HL-60 (cell line): ENCODE measurements at regions not wholly inside any gene's neighbourhood (a gene's known extent, or its start where the extent isn't known, plus 50 kb on each side); places are given as distances from the start of the nearest gene placed in this dataset.
A peak's percentile ranks its signal among the peaks of the same experiment; 100 is the strongest.

Source experiments
- GABPA ChIP-seq: IDR thresholded peaks from 2 replicates; pipeline ENCODE4 v1.6.1; 2012; ENCODE audit warnings: low read depth
- SPI1 ChIP-seq: IDR thresholded peaks from 2 replicates; pipeline ENCODE4 v1.6.1; 2012; ENCODE audit warnings: low read depth, mild to moderate bottlenecking, borderline replicate concordance
- TF ChIP-seq, protein P1 (sequence below): IDR thresholded peaks from one replicate; pipeline ENCODE4 v1.5.1; 2011; ENCODE audit warnings: low read length, control low read depth, inconsistent platforms; ENCODE audit not compliant: insufficient read depth

DNA sequence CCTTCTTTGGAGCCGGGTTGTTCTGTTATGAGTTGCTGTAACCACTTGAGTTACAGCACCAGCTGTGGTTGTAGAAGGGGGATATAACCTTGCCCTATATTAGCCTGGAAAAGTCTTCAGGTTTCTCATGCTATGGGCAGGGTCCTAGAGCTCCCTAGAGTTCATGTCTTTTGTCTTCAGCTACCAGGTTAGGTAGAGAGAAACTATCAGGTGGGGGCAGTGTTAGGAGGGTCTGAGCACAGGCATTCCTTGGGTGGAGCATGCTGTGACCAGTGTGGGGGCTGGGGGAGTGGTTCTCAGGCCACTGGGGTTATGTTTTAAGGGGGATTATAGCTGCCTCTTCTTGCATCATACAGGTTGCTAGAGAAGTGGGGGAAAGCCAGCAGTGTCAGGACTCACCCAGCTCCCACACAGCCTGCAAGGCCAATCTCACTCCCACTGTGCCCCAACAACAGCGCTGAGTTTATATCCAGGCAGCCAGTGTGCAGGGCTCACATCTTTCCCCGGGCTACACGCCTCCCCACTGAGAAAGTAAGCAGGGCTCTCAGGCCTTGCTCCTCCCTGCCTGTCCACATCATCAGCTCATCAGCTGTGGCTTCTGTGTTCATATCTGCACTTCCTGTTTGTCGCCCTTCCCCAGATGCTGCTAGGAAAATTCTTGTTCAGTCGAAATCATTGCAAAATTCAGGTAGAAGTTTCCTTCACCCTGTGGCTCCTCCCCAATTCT, 133.8 kb upstream of the NRXN1 start:
- TF ChIP-seq, protein P1, sequence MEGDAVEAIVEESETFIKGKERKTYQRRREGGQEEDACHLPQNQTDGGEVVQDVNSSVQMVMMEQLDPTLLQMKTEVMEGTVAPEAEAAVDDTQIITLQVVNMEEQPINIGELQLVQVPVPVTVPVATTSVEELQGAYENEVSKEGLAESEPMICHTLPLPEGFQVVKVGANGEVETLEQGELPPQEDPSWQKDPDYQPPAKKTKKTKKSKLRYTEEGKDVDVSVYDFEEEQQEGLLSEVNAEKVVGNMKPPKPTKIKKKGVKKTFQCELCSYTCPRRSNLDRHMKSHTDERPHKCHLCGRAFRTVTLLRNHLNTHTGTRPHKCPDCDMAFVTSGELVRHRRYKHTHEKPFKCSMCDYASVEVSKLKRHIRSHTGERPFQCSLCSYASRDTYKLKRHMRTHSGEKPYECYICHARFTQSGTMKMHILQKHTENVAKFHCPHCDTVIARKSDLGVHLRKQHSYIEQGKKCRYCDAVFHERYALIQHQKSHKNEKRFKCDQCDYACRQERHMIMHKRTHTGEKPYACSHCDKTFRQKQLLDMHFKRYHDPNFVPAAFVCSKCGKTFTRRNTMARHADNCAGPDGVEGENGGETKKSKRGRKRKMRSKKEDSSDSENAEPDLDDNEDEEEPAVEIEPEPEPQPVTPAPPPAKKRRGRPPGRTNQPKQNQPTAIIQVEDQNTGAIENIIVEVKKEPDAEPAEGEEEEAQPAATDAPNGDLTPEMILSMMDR = no peak
- TF ChIP-seq GABPA = no peak
- peak; percentile 14; the same call in 1 of the 2 replicates for TF ChIP-seq SPI1
